GM23248 (cell line): ENCODE measurements at regions not wholly inside any gene's neighbourhood (a gene's known extent, or its start where the extent isn't known, plus 50 kb on each side); places are given as distances from the start of the nearest gene placed in this dataset.

Source experiments
- DNase-seq: peaks from one replicate; pipeline ENCODE4 v3.0.0-alpha.2; 2015
- H2AFZ ChIP-seq: fragments of 200-600 bp; sonication (generic); 2 replicates; pipeline ENCODE4 v1.6.1; 2016; ENCODE audit warnings: antibody characterized with exemption
- H3F3A ChIP-seq: fragments of 200-600 bp; sonication (generic); 2 replicates; pipeline ENCODE4 v1.6.1; 2016; ENCODE audit warnings: mild to moderate bottlenecking, antibody characterized with exemption, mixed run types; ENCODE audit not compliant: insufficient read depth
- H3K27ac ChIP-seq: fragments of 200-600 bp; sonication (generic); 2 replicates; pipeline ENCODE4 v1.5.1; 2016; ENCODE audit warnings: mild to moderate bottlenecking
- H3K27me3 ChIP-seq: fragments of 200-600 bp; sonication (generic); replicated peaks from 2 replicates; pipeline ENCODE4 v1.6.1; 2016; ENCODE audit warnings: mild to moderate bottlenecking; ENCODE audit not compliant: insufficient read depth
- H3K36me3 ChIP-seq: fragments of 200-600 bp; sonication (generic); 2 replicates; pipeline ENCODE4 v1.6.1; 2016; ENCODE audit warnings: low read depth, mild to moderate bottlenecking
- H3K4me1 ChIP-seq: fragments of 200-600 bp; sonication (generic); 2 replicates; pipeline ENCODE4 v1.6.1; 2016; ENCODE audit warnings: mild to moderate bottlenecking; ENCODE audit not compliant: insufficient read depth
- H3K4me2 ChIP-seq: fragments of 200-600 bp; sonication (generic); one replicate; pipeline ENCODE4 v1.6.1; 2016; ENCODE audit warnings: mild to moderate bottlenecking; ENCODE audit not compliant: unreplicated experiment
- H3K4me3 ChIP-seq: fragments of 200-600 bp; sonication (generic); 2 replicates; pipeline ENCODE4 v1.5.1; 2016; ENCODE audit warnings: mild to moderate bottlenecking
- H3K79me2 ChIP-seq: fragments of 200-600 bp; sonication (generic); 2 replicates; pipeline ENCODE4 v1.6.1; 2016; ENCODE audit warnings: mild to moderate bottlenecking; ENCODE audit not compliant: insufficient read depth
- H3K9ac ChIP-seq: fragments of 200-600 bp; sonication (generic); 2 replicates; pipeline ENCODE4 v1.6.1; 2016; ENCODE audit warnings: mild to moderate bottlenecking
- H3K9me2 ChIP-seq: fragments of 200-600 bp; sonication (generic); 2 replicates; pipeline ENCODE4 v1.6.1; 2016; ENCODE audit warnings: mixed run types, mild to moderate bottlenecking, moderate library complexity; ENCODE audit not compliant: insufficient read depth
- H3K9me3 ChIP-seq: fragments of 200-600 bp; sonication (generic); one replicate; pipeline ENCODE4 v1.6.1; 2017; ENCODE audit warnings: low read depth
- H4K20me1 ChIP-seq: fragments of 200-600 bp; sonication (generic); 2 replicates; pipeline ENCODE4 v1.6.0; 2016; ENCODE audit not compliant: insufficient read depth
- EZH2 ChIP-seq: fragments of 200-600 bp; sonication (generic); IDR thresholded peaks from 2 replicates; pipeline ENCODE4 v1.6.1; 2018; ENCODE audit warnings: antibody characterized with exemption, mild to moderate bottlenecking; ENCODE audit not compliant: insufficient read depth, poor library complexity, severe bottlenecking
- EZH2phosphoT487 ChIP-seq: fragments of 200-600 bp; sonication (generic); IDR thresholded peaks from 2 replicates; pipeline ENCODE4 v1.6.1; 2018; ENCODE audit warnings: antibody characterized with exemption, moderate library complexity, mild to moderate bottlenecking, low read depth; ENCODE audit not compliant: insufficient read depth
- whole genome bisulfite sequencing, 2 experiments: methylation state at CpG; one replicate each; pipeline ENCODE4 v1.1.6; 2015 to 2017; ENCODE audit warnings: low lambda C conversion rate in 2 of 2, low coverage in 1 of 2; ENCODE audit errors: missing lambda C conversion rate in 2 of 2; 5-methylcytosine and 5-hydroxymethylcytosine counted together
- in situ Hi-C: fragments of 300-500 bp; cut with MboI; formaldehyde crosslinking; loops from 2 replicates; pipeline ENCODE4 v1.15.0; 2020

- Histone ChIP-seq H4K20me1 (no peaks in the 10 kb centered on the region), H3K36me3 (no peaks in the 10 kb centered on the region), H3K4me2 (no peak overlapping the region), H3K4me1 (no peaks in the 10 kb centered on the region), H3K27me3 (no peaks in the 10 kb centered on the region), H3K27ac (no peak overlapping the region), H2AFZ (no peak overlapping the region), H3K79me2 (no peaks in the 10 kb centered on the region), H3K9me2 (no peaks in the 10 kb centered on the region), H3K4me3 (no peak overlapping the region), H3F3A (no peaks in the 10 kb centered on the region), H3K9ac (no peak overlapping the region), H3K9me3 (no peaks in the 10 kb centered on the region)
- WGBS, 2 experiments: 41 to 42% methylated on average over 3 of the region's 3 CpGs
- no peak for DNase-seq
- in situ Hi-C loops: loop anchor here (25.0 kb wide), 1 partner anchor 542 kb away; no protein-coding TSS in a partner anchor
- TF ChIP-seq EZH2phosphoT487 (no peak), EZH2 (no peak)
Measured at GRCh38 chr14:95445161-95445560, 71.3 kb downstream of the SYNE3 start.

- in situ Hi-C loops: loop anchor here (5.0 to 25.0 kb wide), 2 partner anchors 83 to 543 kb away; no protein-coding TSS in a partner anchor
- WGBS, 2 experiments: 93 to 95% methylated on average over 16 of the region's 16 CpGs
Measured at GRCh38 chr14:95444132-95445129, 72.0 kb downstream of the SYNE3 start.

DNA sequence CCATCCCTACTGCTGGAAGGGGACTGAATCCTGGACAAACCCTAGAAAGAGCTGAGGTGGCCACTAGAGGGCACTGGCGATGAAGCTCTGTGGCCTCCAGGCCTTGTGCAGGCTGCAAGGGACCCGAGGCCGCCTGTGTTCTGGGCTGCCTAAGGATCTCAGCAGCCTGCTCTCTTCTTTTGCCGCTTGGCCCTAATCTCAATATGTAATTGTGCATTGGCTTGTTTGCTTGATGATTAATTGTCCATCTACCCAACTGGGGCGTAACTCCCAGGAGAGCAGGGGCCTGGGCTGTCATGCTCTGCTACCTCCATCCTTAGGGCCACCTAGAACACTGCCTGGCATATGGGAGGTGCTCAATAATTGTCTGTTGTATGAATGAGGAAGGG lies 73.8 kb downstream of the SYNE3 start:
- Histone ChIP-seq H3F3A (no peaks in the 10 kb centered on the region), H3K4me3 (no peak overlapping the region), H3K27ac (no peak overlapping the region), H3K4me2 (no peak overlapping the region), H2AFZ (no peak overlapping the region), H3K4me1 (no peaks in the 10 kb centered on the region), H3K9ac (no peak overlapping the region), H3K9me3 (no peaks in the 10 kb centered on the region), H3K79me2 (no peaks in the 10 kb centered on the region), H3K36me3 (no peaks in the 10 kb centered on the region), H3K27me3 (no peaks in the 10 kb centered on the region), H4K20me1 (no peaks in the 10 kb centered on the region), H3K9me2 (no peaks in the 10 kb centered on the region)
- in situ Hi-C loops: loop anchor here (5.0 to 25.0 kb wide), 2 partner anchors 85 to 545 kb away; no protein-coding TSS in a partner anchor
- no peak for TF ChIP-seq EZH2phosphoT487
- no peak for TF ChIP-seq EZH2
- WGBS, 2 experiments: 19 to 23% methylated on average over 5 of the region's 5 CpGs
- DNase-seq: peak; percentile 83

More at GRCh38 chr14:95444132-95445129, 72.0 kb downstream of the SYNE3 start:
- Histone ChIP-seq H2AFZ (no peak overlapping the region), H3F3A (no peaks in the 10 kb centered on the region), H3K4me1 (no peaks in the 10 kb centered on the region), H3K4me3 (no peak overlapping the region), H3K27ac (no peak overlapping the region), H3K9me2 (no peaks in the 10 kb centered on the region), H3K79me2 (no peaks in the 10 kb centered on the region), H3K27me3 (no peaks in the 10 kb centered on the region), H4K20me1 (no peaks in the 10 kb centered on the region), H3K4me2 (no peak overlapping the region), H3K9me3 (no peaks in the 10 kb centered on the region), H3K9ac (no peak overlapping the region), H3K36me3 (no peaks in the 10 kb centered on the region)
- DNase-seq: no peak
- TF ChIP-seq EZH2phosphoT487: no peak
- no peak for TF ChIP-seq EZH2

DNA sequence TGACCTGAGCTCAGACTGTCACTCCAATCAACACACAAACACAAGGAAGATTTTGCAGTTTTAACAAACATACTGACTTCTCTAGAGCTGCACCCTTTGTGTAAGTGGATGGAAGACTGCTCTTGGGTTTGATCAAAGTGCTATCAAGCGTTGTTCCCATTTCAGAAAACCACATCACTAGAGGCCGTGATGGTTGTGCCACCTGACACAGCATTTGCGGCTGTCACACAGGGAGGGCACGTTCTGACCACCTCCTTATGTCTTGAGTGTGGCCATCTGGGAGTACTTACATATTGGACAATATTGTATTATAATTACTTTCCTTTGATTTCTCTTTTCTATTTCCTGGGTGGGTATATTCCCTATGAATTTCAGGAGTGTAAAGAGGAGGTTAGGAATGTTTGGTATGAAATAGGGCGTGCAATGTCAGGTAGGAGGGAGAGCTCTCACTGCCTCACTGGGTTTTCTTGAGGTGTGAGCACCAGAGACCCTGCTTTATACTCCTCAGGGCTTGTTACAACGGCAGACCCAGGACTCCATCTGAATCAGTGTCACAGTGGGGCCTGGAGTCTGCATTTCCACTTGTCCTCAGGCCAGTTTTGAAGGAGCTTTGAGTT lies 74.3 kb downstream of the SYNE3 start:
- 52 to 58% methylated on average over 6 of the region's 6 CpGs for WGBS, 2 experiments
- no peak overlapping the region for H3K4me3 ChIP-seq
- H3F3A ChIP-seq: no peaks in the 10 kb centered on the region
- DNase-seq: no peak
- no peak overlapping the region for H3K27ac ChIP-seq
- in situ Hi-C loops: loop anchor here (5.0 to 25.0 kb wide), 2 partner anchors 85 to 545 kb away; no protein-coding TSS in a partner anchor
- no peaks in the 10 kb centered on the region for H3K4me1 ChIP-seq
- H3K4me2 ChIP-seq: no peak overlapping the region
- no peaks in the 10 kb centered on the region for H3K9me3 ChIP-seq
- H3K27me3 ChIP-seq: no peaks in the 10 kb centered on the region
- H2AFZ ChIP-seq: no peak overlapping the region
- H3K79me2 ChIP-seq: no peaks in the 10 kb centered on the region
- no peaks in the 10 kb centered on the region for H3K9me2 ChIP-seq
- H4K20me1 ChIP-seq: no peaks in the 10 kb centered on the region
- no peaks in the 10 kb centered on the region for H3K36me3 ChIP-seq
- H3K9ac ChIP-seq: no peak overlapping the region
- no peak for TF ChIP-seq EZH2phosphoT487
- no peak for TF ChIP-seq EZH2
